ENCODE measurements at regions not wholly inside any gene's neighbourhood (a gene's known extent, or its start where the extent isn't known, plus 50 kb on each side); places are given as distances from the start of the nearest gene placed in this dataset.

DNA sequence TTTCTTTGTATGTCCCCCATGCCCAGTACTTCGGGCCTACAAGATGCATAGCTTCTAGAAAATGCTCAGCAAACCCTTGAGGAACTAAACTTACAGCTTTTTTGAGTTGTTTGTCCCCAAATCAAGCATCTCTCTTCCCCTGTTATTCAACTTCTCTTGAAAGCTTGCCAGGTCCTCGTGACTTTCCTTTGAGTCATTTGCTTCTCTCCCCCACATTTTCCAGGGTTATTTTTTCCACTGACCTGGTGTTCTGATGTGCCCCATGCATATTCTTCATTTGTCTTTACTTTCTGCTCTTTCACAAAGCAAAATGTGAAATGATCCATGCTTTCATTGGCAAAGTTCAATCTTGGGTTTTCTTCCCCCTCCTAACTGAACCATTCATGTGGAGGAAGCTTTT lies 204.8 kb downstream of the TFAP2A start:
- dilution Hi-C loops (cut with MboI; ENCODE audit: extremely low pct_ligation_motif_present, low sequenced_read_pairs) = no loop called here
- ChIA-PET CTCF (no interaction called here), POLR2A (no interaction called here)
- TF ChIP-seq EZH2 (IDR thresholded peaks at IDR 0.05; ENCODE audit: borderline replicate concordance, low read depth, low read length, severe bottlenecking) = no peak
- no peak for TF ChIP-seq POLR2A (IDR thresholded peaks at IDR 0.05; ENCODE audit: low read depth, low read length)
- no peak for TF ChIP-seq MYC (IDR thresholded peaks at IDR 0.05; ENCODE audit: low read depth, low read length)
- TF ChIP-seq JUN (IDR thresholded peaks at IDR 0.05; ENCODE audit: borderline replicate concordance, insufficient read depth, insufficient read length, low read depth) = no peak
- TF ChIP-seq, protein P1, sequence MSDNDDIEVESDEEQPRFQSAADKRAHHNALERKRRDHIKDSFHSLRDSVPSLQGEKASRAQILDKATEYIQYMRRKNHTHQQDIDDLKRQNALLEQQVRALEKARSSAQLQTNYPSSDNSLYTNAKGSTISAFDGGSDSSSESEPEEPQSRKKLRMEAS (IDR thresholded peaks at IDR 0.05; ENCODE audit: insufficient read depth, insufficient read length) = no peak
- no peak for TF ChIP-seq GATA2 (IDR thresholded peaks at IDR 0.05; ENCODE audit: insufficient read depth, insufficient read length, low read depth, low read length)
- no peak for TF ChIP-seq POLR2AphosphoS5 (IDR thresholded peaks at IDR 0.05; ENCODE audit: insufficient read depth, low read depth, low read length)
- no peak for TF ChIP-seq FOS (IDR thresholded peaks at IDR 0.05; ENCODE audit: borderline replicate concordance, insufficient read depth, low read length)
- TF ChIP-seq, protein P2, sequence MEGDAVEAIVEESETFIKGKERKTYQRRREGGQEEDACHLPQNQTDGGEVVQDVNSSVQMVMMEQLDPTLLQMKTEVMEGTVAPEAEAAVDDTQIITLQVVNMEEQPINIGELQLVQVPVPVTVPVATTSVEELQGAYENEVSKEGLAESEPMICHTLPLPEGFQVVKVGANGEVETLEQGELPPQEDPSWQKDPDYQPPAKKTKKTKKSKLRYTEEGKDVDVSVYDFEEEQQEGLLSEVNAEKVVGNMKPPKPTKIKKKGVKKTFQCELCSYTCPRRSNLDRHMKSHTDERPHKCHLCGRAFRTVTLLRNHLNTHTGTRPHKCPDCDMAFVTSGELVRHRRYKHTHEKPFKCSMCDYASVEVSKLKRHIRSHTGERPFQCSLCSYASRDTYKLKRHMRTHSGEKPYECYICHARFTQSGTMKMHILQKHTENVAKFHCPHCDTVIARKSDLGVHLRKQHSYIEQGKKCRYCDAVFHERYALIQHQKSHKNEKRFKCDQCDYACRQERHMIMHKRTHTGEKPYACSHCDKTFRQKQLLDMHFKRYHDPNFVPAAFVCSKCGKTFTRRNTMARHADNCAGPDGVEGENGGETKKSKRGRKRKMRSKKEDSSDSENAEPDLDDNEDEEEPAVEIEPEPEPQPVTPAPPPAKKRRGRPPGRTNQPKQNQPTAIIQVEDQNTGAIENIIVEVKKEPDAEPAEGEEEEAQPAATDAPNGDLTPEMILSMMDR (IDR thresholded peaks at IDR 0.05; ENCODE audit: extremely low read depth in 1 of 2, insufficient read depth in 1 of 2, low read depth in 1 of 2, low read length in 2 of 2) = no peak
- H3K4me3 ChIP-seq (replicated peaks in 1 of 3; ENCODE audit: insufficient read depth in 1 of 3, low read depth in 1 of 3, low read length in 3 of 3) = no peak overlapping the region
- no peak overlapping the region for H3K9ac ChIP-seq (replicated peaks; ENCODE audit: extremely low read depth, insufficient read depth, low read length)
- no peak overlapping the region for H3K27ac ChIP-seq (ENCODE audit: insufficient read depth, low read depth, low read length)
- intact Hi-C loops (cut with micrococcal nuclease) = no loop called here
- no peak for FAIRE-seq
- no TSS peak for BruUV-seq (replicated peaks)
- no peaks in the 10 kb centered on the region for H3K4me1 ChIP-seq (ENCODE audit: control insufficient read depth, extremely low read depth, insufficient read depth, low read length)
- no peak for DNase-seq (ENCODE audit: low read depth, low spot score)
- no peaks in the 10 kb centered on the region for H3K36me3 ChIP-seq (ENCODE audit: control insufficient read depth in 2 of 2, extremely low read depth in 1 of 2, insufficient read depth in 2 of 2, low read length in 2 of 2)
- H4K20me1 ChIP-seq (replicated peaks; ENCODE audit: control insufficient read depth, extremely low read depth, insufficient read depth, low read length) = no peaks in the 10 kb centered on the region
- no peak overlapping the region for H2AFZ ChIP-seq (ENCODE audit: low read depth, low read length)
- no peaks in the 10 kb centered on the region for H3K27me3 ChIP-seq (ENCODE audit: control insufficient read depth in 2 of 2, insufficient read depth in 2 of 2, low read length in 2 of 2)
- no peaks in the 10 kb centered on the region for H3K9me1 ChIP-seq (replicated peaks; ENCODE audit: control insufficient read depth, extremely low read depth, insufficient read depth, low read length)
- H3K9me3 ChIP-seq (replicated peaks; ENCODE audit: control insufficient read depth, insufficient read depth, low read length) = no peaks in the 10 kb centered on the region
- H3K4me2 ChIP-seq (ENCODE audit: insufficient read depth, low read length) = no peak overlapping the region
- H3K79me2 ChIP-seq (ENCODE audit: control insufficient read depth, insufficient read depth, low read length) = no peaks in the 10 kb centered on the region
